Transverse colon (tissue), 4 donors: ENCODE measurements at regions not wholly inside any gene's neighbourhood (a gene's known extent, or its start where the extent isn't known, plus 50 kb on each side); places are given as distances from the start of the nearest gene placed in this dataset.

Experiments used
- DNase-seq: peaks from one replicate; pipeline ENCODE4 v3.0.0-alpha.2; 2019
- H3K27ac ChIP-seq, 4 donors: fragments of 200-600 bp; sonication (generic); 2 replicates each; pipeline ENCODE4 v1.5.1; 2016 to 2018; ENCODE audit warnings: inconsistent platforms in 4 of 4
- H3K27me3 ChIP-seq: fragments of 200-600 bp; sonication (generic); 2 replicates; pipeline ENCODE4 v1.5.1; 2017; ENCODE audit warnings: inconsistent platforms
- H3K36me3 ChIP-seq, 4 donors: fragments of 200-600 bp; sonication (generic); 2 replicates each; pipeline ENCODE4 v1.5.1; 2017 to 2019; ENCODE audit warnings: inconsistent platforms in 4 of 4
- H3K4me1 ChIP-seq, 4 donors: fragments of 200-600 bp; sonication (generic); 2 replicates each; pipeline ENCODE4 v1.5.1; 2017 to 2020; ENCODE audit warnings: inconsistent platforms in 4 of 4
- H3K4me3 ChIP-seq, 4 donors: fragments of 200-600 bp; sonication (generic); 1 replicate in 1 of 4; 2 replicates in 3 of 4; pipeline versions ENCODE4 v1.5.1 to v1.6.1; 2017 to 2019; ENCODE audit warnings: inconsistent platforms in 4 of 4
- H3K9me3 ChIP-seq, 2 donors: fragments of 200-600 bp; sonication (generic); 2 replicates each; pipeline ENCODE4 v1.5.1; 2017 to 2019; ENCODE audit warnings: inconsistent platforms in 2 of 2
- EP300 ChIP-seq: sonication (generic); formaldehyde crosslinking; IDR thresholded peaks from one replicate; pipeline ENCODE4 v1.6.1; 2017; ENCODE audit warnings: antibody characterized with exemption, low read depth
- POLR2A ChIP-seq: fragments of 450-650 bp; IDR thresholded peaks from one replicate; pipeline ENCODE4 v1.6.1; 2016; ENCODE audit warnings: antibody characterized with exemption, mild to moderate bottlenecking, moderate library complexity
- POLR2AphosphoS5 ChIP-seq, 3 donors: sonication (generic); formaldehyde crosslinking; IDR thresholded peaks; one replicate each; pipeline ENCODE4 v1.6.1; 2016; ENCODE audit warnings: antibody characterized with exemption in 3 of 3
- WGBS, 2 donors: methylation state at CpG; one replicate each; pipeline ENCODE4 v1.1.5; 2018; ENCODE audit warnings: low coverage in 1 of 2; 5-methylcytosine and 5-hydroxymethylcytosine counted together
- in situ Hi-C, 4 donors: fragments of 200-750 bp; cut with MboI; loops; one replicate each; pipeline versions ENCODE4 v1.15.0 to v1.15.1; 2017; ENCODE audit warnings: low sequenced_read_pairs in 3 of 4, low pct_ligation_motif_present in 1 of 4, low pct_unique_long_range_greater_than_20kb in 1 of 4
- intact Hi-C: fragments of 100-400 bp; cut with DNase I; formaldehyde crosslinking; loops from one replicate; pipeline ENCODE4 v1.15.1; 2023; ENCODE audit warnings: low total_unique reads
- TF ChIP-seq, protein P1 (sequence below), 5 experiments: fragments of 200-600 bp in 3 of 5; fragments of 450-650 bp in 2 of 5; sonication (generic) in 3 of 5; IDR thresholded peaks; 1 replicate in 2 of 5; 2 replicates in 3 of 5; pipeline ENCODE4 v1.5.1; 2016 to 2017; ENCODE audit warnings: antibody characterized with exemption in 5 of 5, inconsistent platforms in 3 of 5, mild to moderate bottlenecking in 2 of 5, moderate library complexity in 1 of 5

DNA sequence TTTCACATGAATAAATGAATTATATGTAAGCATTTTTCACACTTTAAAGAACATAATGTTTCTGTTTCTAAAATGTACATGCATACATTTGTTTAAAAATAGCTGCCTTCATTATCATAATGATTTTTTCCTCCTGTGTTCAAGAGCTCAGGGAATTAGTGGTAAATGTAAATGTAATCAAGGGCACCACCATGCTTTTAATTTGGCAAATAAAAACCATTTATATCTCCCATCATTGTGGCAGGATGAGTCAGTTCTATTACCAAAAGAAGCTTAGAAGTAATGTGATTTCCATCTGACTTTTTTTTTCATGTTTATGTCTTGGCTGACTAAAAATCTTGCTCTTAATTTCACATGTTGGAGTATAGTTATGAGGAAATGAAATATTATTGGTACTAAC lies 176.1 kb downstream of the GXYLT1 start:
- in situ Hi-C loops, result no loop called here
- DNase-seq, result no peak
- no peak for TF ChIP-seq EP300
- TF ChIP-seq, protein P1, sequence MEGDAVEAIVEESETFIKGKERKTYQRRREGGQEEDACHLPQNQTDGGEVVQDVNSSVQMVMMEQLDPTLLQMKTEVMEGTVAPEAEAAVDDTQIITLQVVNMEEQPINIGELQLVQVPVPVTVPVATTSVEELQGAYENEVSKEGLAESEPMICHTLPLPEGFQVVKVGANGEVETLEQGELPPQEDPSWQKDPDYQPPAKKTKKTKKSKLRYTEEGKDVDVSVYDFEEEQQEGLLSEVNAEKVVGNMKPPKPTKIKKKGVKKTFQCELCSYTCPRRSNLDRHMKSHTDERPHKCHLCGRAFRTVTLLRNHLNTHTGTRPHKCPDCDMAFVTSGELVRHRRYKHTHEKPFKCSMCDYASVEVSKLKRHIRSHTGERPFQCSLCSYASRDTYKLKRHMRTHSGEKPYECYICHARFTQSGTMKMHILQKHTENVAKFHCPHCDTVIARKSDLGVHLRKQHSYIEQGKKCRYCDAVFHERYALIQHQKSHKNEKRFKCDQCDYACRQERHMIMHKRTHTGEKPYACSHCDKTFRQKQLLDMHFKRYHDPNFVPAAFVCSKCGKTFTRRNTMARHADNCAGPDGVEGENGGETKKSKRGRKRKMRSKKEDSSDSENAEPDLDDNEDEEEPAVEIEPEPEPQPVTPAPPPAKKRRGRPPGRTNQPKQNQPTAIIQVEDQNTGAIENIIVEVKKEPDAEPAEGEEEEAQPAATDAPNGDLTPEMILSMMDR (IDR thresholded peaks at IDR 0.05), result no peak
- no peak for TF ChIP-seq POLR2A
- no peaks in the 10 kb centered on the region for H3K27me3 ChIP-seq
- no peak overlapping the region for H3K27ac ChIP-seq
- peaks cover 0 to 2% (median 0%) of the 10 kb centered on the region in 4 donors for H3K4me1 ChIP-seq
- intact Hi-C loops, result no loop called here
- H3K36me3 ChIP-seq, result no peaks in the 10 kb centered on the region
- no peak overlapping the region for H3K4me3 ChIP-seq
- H3K9me3 ChIP-seq, result no peaks in the 10 kb centered on the region

DNA sequence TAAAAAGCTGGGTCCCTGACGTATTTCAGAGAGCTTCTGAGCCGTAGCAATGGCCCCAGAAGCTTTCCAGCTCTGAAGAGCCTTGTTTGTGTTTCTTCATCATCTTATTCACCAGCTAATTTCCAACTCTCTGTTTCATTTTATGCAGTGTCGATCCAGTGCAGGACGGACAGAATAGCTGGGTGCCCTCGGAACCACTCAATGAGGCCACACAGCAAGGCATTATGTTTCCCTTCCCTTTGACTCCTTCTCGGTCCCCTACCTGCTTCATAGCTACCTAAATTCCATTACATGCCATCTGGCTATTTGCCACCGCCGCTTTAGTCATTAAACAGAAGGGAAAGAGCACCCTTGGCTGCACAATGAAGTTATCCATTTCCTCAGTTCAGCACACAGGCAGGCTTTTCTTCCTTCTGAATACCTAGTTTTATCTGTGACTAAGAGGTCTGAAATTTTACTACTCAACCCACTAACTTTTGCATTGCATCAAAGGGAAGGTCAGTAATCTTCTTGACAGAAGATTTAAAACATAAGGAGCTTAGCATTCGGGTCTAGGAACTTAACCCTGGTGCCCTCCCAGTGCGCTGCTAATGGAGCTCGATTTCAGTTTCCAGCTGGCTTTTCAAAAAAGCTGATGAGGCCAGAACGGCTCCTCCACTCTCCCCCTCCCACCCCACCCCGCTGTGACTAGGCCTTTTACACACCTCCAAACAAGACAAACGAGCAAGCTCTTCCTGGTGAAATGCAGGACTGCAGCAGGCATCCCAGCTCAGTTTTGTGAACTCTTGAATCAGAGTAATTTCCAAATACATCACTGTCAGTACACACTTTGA lies 176.8 kb downstream of the GXYLT1 start:
- in situ Hi-C loops (no loop called here), intact Hi-C loops (no loop called here)
- Histone ChIP-seq H3K9me3 (no peaks in the 10 kb centered on the region), H3K36me3 (no peaks in the 10 kb centered on the region), H3K27ac (no peak overlapping the region), H3K4me1 (peaks cover 0 to 2% (median 0%) of the 10 kb centered on the region in 4 donors), H3K4me3 (no peak overlapping the region), H3K27me3 (no peaks in the 10 kb centered on the region)
- TF ChIP-seq EP300 (no peak), POLR2AphosphoS5 (IDR thresholded peaks at IDR 0.05) (no peak), POLR2A (no peak)
- TF ChIP-seq, protein P1 (IDR thresholded peaks at IDR 0.05), result no peak
- no peak for DNase-seq
- 52 to 73% methylated on average over 9 to 14 of the region's 14 CpGs for WGBS, 2 donors

DNA sequence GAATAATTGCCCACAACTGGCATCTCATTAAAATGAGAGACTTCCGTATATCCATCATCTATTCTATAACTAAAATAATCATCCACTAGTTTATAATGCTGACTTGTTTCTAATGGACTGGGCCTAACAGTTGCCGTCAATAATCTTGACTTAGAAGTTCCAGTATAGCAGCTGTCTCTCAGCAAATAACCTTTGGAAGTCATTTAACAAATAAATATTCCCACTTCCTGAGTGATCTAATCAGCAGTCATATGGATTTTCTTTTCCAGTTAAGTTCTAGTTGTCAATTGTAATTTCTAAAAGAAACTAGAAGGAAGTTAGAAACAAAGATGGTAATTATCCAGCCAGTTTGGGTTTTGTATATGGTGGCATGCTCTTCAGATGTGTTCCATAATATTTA lies 177.8 kb downstream of the GXYLT1 start:
- in situ Hi-C loops, result no loop called here
- H3K27ac ChIP-seq, result no peak overlapping the region

DNA sequence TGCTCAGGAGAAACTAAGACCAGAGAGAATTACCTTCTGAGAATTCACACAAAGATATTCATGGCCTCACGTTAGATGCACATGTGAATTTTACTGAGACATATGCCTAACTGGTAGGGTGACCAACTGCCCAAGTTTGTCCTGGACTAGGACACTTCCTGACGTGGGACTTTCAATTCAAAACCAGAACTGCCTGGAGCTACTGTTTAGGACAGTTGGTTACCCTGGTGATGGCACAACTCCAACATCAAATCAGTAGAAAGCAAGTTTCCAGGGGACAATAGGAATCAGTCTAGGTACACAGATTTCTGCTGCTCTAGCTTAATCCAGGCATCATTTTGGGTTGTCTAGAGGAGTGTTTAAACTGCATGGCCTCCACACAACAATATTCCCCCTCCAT lies 178.7 kb downstream of the GXYLT1 start:
- intact Hi-C loops, result no loop called here
- Histone ChIP-seq H3K27ac (no peak overlapping the region), H3K4me1 (no peaks in the 10 kb centered on the region), H3K9me3 (no peaks in the 10 kb centered on the region), H3K36me3 (no peaks in the 10 kb centered on the region), H3K4me3 (no peak overlapping the region), H3K27me3 (no peaks in the 10 kb centered on the region)
- TF ChIP-seq, protein P1 (IDR thresholded peaks at IDR 0.05), result no peak
- no peak for TF ChIP-seq POLR2AphosphoS5 (IDR thresholded peaks at IDR 0.05)
- no peak for TF ChIP-seq POLR2A
- TF ChIP-seq EP300, result no peak
- in situ Hi-C loops, result no loop called here
- WGBS, 2 donors, result 73 to 80% methylated on average over 1 to 2 of the region's 2 CpGs
- DNase-seq, result no peak

More for the DNA sequence above, 177.8 kb downstream of the GXYLT1 start:
- 77 to 87% methylated on average over 2 of the region's 2 CpGs for WGBS, 2 donors
- H3K4me1 ChIP-seq, result no peaks in the 10 kb centered on the region
- H3K9me3 ChIP-seq, result no peaks in the 10 kb centered on the region
- H3K4me3 ChIP-seq, result no peak overlapping the region
- H3K27me3 ChIP-seq, result no peaks in the 10 kb centered on the region
- intact Hi-C loops, result no loop called here
- H3K36me3 ChIP-seq, result no peaks in the 10 kb centered on the region
- no peak for TF ChIP-seq POLR2A
- no peak for TF ChIP-seq POLR2AphosphoS5 (IDR thresholded peaks at IDR 0.05)
- no peak for TF ChIP-seq EP300
- TF ChIP-seq, protein P1 (IDR thresholded peaks at IDR 0.05), result no peak
- no peak for DNase-seq
